Panc1 (cell line): ENCODE measurements at regions not wholly inside any gene's neighbourhood (a gene's known extent, or its start where the extent isn't known, plus 50 kb on each side); places are given as distances from the start of the nearest gene placed in this dataset.

Source experiments
- ATAC-seq: fragments of 200-7000 bp; cut with Tn5 transposase; 2 replicates; pipeline ENCODE4 v1.9.1; 2020; ENCODE audit warnings: mild to moderate bottlenecking, moderate library complexity
- BruUV-seq: library from RNA; stranded (reverse); fragments of 400-500 nt; replicated peaks from 2 replicates; lab custom pipeline; 2021; lab: Mats Ljungman, UMichigan
- CTCF ChIA-PET: fragments of 300-600 bp; sonication (Branson Sonifier 250); formaldehyde crosslinking; loops from one replicate; lab custom pipeline; 2022; ENCODE audit warnings: antibody characterized with exemption; lab: Charles Lee
- POLR2A ChIA-PET: fragments of 300-600 bp; sonication (Branson Sonifier 250); formaldehyde crosslinking; loops from one replicate; lab custom pipeline; 2022; ENCODE audit warnings: antibody characterized with exemption; lab: Charles Lee
- DNase-seq: peaks from one replicate; pipeline ENCODE4 v3.0.0-alpha.2; 2010; ENCODE audit warnings: low read depth, low spot score
- H3K27ac ChIP-seq: 2 replicates; pipeline ENCODE4 v1.5.1; 2011; ENCODE audit warnings: mild to moderate bottlenecking, low read length, inconsistent platforms
- H3K27me3 ChIP-seq: fragments of 200-500 bp; sonication (Bioruptor generic); 2 replicates; pipeline ENCODE4 v1.6.0; 2014; ENCODE audit warnings: low read length, inconsistent platforms; ENCODE audit not compliant: control insufficient read depth, insufficient read depth
- H3K36me3 ChIP-seq: fragments of 200-500 bp; sonication (Bioruptor generic); 2 replicates; pipeline ENCODE4 v1.5.1; 2014; ENCODE audit warnings: inconsistent platforms, mild to moderate bottlenecking, low read length, moderate library complexity; ENCODE audit not compliant: control insufficient read depth, insufficient read depth
- H3K4me1 ChIP-seq: 2 replicates; pipeline ENCODE4 v1.5.1; 2011; ENCODE audit warnings: inconsistent platforms, mild to moderate bottlenecking, low read length, moderate library complexity; ENCODE audit not compliant: control insufficient read depth, insufficient read depth
- H3K4me3 ChIP-seq, 2 experiments: 2 replicates each; pipeline ENCODE4 v1.5.1; 2011 to 2012; ENCODE audit warnings: low read depth in 2 of 2, low read length in 2 of 2, mild to moderate bottlenecking in 2 of 2, inconsistent platforms in 1 of 2, moderate library complexity in 1 of 2
- H3K9me3 ChIP-seq: fragments of 200-500 bp; sonication (Bioruptor generic); 2 replicates; pipeline ENCODE4 v1.5.1; 2014; ENCODE audit warnings: low read depth, mild to moderate bottlenecking, inconsistent platforms, low read length, moderate library complexity; ENCODE audit not compliant: control insufficient read depth, insufficient read depth
- CTCF ChIP-seq: fragments of 450-650 bp; IDR thresholded peaks from 2 replicates; pipeline ENCODE4 v1.5.1; 2017; ENCODE audit warnings: mild to moderate bottlenecking
- POLR2AphosphoS5 ChIP-seq: IDR thresholded peaks from 2 replicates; pipeline ENCODE4 v1.6.1; 2012; ENCODE audit warnings: mild to moderate bottlenecking, low read depth, low read length, moderate library complexity
- SIN3A ChIP-seq: IDR thresholded peaks from 2 replicates; pipeline ENCODE4 v1.6.1; 2012; ENCODE audit warnings: low read depth, mild to moderate bottlenecking, low read length, moderate library complexity, borderline replicate concordance; ENCODE audit not compliant: insufficient read depth
- TCF7L2 ChIP-seq: IDR thresholded peaks from 2 replicates; pipeline ENCODE4 v1.6.1; 2011; ENCODE audit warnings: mild to moderate bottlenecking, low read depth, low read length, inconsistent platforms
- in situ Hi-C: cut with HindIII; loops from 2 replicates; pipeline ENCODE4 v1.10.0; 2016; ENCODE audit warnings: low sequenced_read_pairs, low pct_unique_long_range_greater_than_20kb
- intact Hi-C: fragments of 100-400 bp; cut with micrococcal nuclease; formaldehyde crosslinking; loops from one replicate; pipeline ENCODE4 v1.10.0; 2022; ENCODE audit not compliant: unreplicated experiment
- TF ChIP-seq, protein P1 (sequence below), 2 experiments: IDR thresholded peaks; 2 replicates each; pipeline ENCODE4 v1.6.1; 2011 to 2012; ENCODE audit warnings: low read depth in 2 of 2, control low read depth in 1 of 2, low read length in 1 of 2, mild to moderate bottlenecking in 1 of 2, moderate library complexity in 1 of 2; ENCODE audit not compliant: insufficient read depth in 1 of 2

- ChIA-PET POLR2A (no interaction called here), CTCF (no interaction called here)
- intact Hi-C loops (no loop called here), in situ Hi-C loops (no loop called here)
- TF ChIP-seq POLR2AphosphoS5 (no peak), TCF7L2 (no peak), SIN3A (no peak), CTCF (no peak)
- TF ChIP-seq, protein P1, sequence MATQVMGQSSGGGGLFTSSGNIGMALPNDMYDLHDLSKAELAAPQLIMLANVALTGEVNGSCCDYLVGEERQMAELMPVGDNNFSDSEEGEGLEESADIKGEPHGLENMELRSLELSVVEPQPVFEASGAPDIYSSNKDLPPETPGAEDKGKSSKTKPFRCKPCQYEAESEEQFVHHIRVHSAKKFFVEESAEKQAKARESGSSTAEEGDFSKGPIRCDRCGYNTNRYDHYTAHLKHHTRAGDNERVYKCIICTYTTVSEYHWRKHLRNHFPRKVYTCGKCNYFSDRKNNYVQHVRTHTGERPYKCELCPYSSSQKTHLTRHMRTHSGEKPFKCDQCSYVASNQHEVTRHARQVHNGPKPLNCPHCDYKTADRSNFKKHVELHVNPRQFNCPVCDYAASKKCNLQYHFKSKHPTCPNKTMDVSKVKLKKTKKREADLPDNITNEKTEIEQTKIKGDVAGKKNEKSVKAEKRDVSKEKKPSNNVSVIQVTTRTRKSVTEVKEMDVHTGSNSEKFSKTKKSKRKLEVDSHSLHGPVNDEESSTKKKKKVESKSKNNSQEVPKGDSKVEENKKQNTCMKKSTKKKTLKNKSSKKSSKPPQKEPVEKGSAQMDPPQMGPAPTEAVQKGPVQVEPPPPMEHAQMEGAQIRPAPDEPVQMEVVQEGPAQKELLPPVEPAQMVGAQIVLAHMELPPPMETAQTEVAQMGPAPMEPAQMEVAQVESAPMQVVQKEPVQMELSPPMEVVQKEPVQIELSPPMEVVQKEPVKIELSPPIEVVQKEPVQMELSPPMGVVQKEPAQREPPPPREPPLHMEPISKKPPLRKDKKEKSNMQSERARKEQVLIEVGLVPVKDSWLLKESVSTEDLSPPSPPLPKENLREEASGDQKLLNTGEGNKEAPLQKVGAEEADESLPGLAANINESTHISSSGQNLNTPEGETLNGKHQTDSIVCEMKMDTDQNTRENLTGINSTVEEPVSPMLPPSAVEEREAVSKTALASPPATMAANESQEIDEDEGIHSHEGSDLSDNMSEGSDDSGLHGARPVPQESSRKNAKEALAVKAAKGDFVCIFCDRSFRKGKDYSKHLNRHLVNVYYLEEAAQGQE (IDR thresholded peaks at IDR 0.05; ENCODE audit: insufficient read depth in 1 of 2, low read depth in 2 of 2, low read length in 1 of 2) = no peak
- H3K4me1 ChIP-seq = no peaks in the 10 kb centered on the region
- no peaks in the 10 kb centered on the region for H3K27me3 ChIP-seq
- no peaks in the 10 kb centered on the region for H3K36me3 ChIP-seq
- DNase-seq (no peak), ATAC-seq (no peak)
- no peak overlapping the region for H3K27ac ChIP-seq
- no peak overlapping the region for H3K4me3 ChIP-seq
- no TSS peak for BruUV-seq
- H3K9me3 ChIP-seq = no peaks in the 10 kb centered on the region
Observed at GRCh38 chr3:70822669-70823068, 510.2 kb upstream of the MDFIC2 start.

- in situ Hi-C loops = no loop called here
- Histone ChIP-seq H3K27ac (no peak overlapping the region), H3K9me3 (no peaks in the 10 kb centered on the region), H3K36me3 (no peaks in the 10 kb centered on the region), H3K4me3 (no peak overlapping the region), H3K27me3 (no peaks in the 10 kb centered on the region), H3K4me1 (no peaks in the 10 kb centered on the region)
- intact Hi-C loops = no loop called here
- no peak for ATAC-seq
- CTCF ChIA-PET = no interaction called here
- POLR2A ChIA-PET = no interaction called here
- BruUV-seq = no TSS peak
- DNase-seq = no peak
- TF ChIP-seq CTCF = no peak
- TF ChIP-seq, protein P1 (IDR thresholded peaks at IDR 0.05; ENCODE audit: insufficient read depth in 1 of 2, low read depth in 2 of 2, low read length in 1 of 2) = no peak
- TF ChIP-seq TCF7L2 = no peak
- no peak for TF ChIP-seq POLR2AphosphoS5
- TF ChIP-seq SIN3A = no peak
Observed at GRCh38 chr3:70821602-70822001, 509.2 kb upstream of the MDFIC2 start.
